GM12872 (cell line): ENCODE measurements at regions not wholly inside any gene's neighbourhood (a gene's known extent, or its start where the extent isn't known, plus 50 kb on each side); places are given as distances from the start of the nearest gene placed in this dataset.

Source experiments
- CTCF ChIP-seq: IDR thresholded peaks from 3 replicates; pipeline ENCODE4 v1.5.1; 2011; ENCODE audit warnings: low read depth, mild to moderate bottlenecking, low read length, moderate library complexity; ENCODE audit not compliant: insufficient read depth

- TF ChIP-seq CTCF, result no peak
Measured at GRCh38 chr10:62981096-62981495, 152.0 kb upstream of the NRBF2 start.

DNA sequence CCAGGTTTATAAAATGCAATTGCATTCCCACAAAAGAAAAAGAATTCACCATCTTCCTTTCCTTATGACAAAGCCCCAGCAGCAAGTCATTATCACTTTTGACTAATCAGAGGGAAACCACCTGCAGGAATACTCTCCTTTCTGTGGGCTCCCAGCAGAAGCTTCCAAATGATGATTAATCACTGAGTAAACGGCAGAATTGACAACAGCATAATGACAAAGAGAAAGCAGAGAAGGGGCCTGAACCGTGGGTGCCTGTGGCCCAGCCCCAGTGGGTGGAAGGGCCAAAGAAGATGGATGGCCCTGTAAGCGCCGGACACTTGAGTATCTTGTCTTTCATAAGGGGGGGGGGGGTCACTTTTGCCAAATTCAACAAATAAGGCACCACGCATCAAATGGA, 152.4 kb upstream of the NRBF2 start:
- no peak for TF ChIP-seq CTCF

GRCh38 chr10:62979921-62980320, 153.2 kb upstream of the NRBF2 start:
- TF ChIP-seq CTCF, result no peak

GRCh38 chr10:62978482-62978881, 154.6 kb upstream of the NRBF2 start:
- TF ChIP-seq CTCF, result no peak

DNA sequence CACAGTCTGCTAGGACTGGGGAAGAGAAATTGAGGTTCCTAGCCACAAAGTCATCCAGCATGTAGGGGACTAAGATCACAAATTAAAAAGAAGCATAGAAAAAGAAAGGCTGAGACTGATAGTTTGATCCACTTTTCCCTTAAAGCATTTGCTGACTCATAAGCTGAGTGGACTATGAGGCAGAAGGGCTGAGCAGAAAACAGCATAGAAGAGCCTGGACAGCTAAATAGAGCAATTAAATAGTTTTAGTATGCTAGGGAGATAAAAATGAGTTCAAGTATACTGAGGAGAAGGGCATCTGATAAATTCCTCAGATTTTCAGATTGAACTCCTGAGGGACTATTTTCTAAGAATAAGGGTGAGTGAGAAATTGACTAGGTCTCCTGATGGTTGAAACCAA, 155.9 kb upstream of the EGR2 start:
- TF ChIP-seq CTCF, result no peak

GRCh38 chr10:62964026-62964425, 147.9 kb upstream of the EGR2 start:
- TF ChIP-seq CTCF, result no peak

GRCh38 chr10:62961951-62962523, 145.9 kb upstream of the EGR2 start:
- TF ChIP-seq CTCF, result no peak

- no peak for TF ChIP-seq CTCF
Measured at GRCh38 chr10:62960416-62960815, 144.2 kb upstream of the EGR2 start.
